ENCODE measurements at regions not wholly inside any gene's neighbourhood (a gene's known extent, or its start where the extent isn't known, plus 50 kb on each side); places are given as distances from the start of the nearest gene placed in this dataset.

GRCh38 chr5:8828596-8829322 is 717.1 kb downstream of the SEMA5A start:
- no peak overlapping the region for H2AFZ ChIP-seq (ENCODE audit: low read length)
- ChIA-PET POLR2A (no interaction called here), CTCF (ENCODE audit: unreplicated experiment) (no interaction called here)
- no peaks in the 10 kb centered on the region for H3K79me2 ChIP-seq (ENCODE audit: insufficient read depth, low read depth, low read length)
- TF ChIP-seq EZH2phosphoT487 (IDR thresholded peaks at IDR 0.05; ENCODE audit: borderline replicate concordance, low read depth, low read length), result no peak
- TF ChIP-seq, protein P1, sequence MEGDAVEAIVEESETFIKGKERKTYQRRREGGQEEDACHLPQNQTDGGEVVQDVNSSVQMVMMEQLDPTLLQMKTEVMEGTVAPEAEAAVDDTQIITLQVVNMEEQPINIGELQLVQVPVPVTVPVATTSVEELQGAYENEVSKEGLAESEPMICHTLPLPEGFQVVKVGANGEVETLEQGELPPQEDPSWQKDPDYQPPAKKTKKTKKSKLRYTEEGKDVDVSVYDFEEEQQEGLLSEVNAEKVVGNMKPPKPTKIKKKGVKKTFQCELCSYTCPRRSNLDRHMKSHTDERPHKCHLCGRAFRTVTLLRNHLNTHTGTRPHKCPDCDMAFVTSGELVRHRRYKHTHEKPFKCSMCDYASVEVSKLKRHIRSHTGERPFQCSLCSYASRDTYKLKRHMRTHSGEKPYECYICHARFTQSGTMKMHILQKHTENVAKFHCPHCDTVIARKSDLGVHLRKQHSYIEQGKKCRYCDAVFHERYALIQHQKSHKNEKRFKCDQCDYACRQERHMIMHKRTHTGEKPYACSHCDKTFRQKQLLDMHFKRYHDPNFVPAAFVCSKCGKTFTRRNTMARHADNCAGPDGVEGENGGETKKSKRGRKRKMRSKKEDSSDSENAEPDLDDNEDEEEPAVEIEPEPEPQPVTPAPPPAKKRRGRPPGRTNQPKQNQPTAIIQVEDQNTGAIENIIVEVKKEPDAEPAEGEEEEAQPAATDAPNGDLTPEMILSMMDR (conservative IDR thresholded peaks at IDR 0.05; ENCODE audit: low read length), result no peak
- no peak for DNase-seq (ENCODE audit: low spot score)
- no peaks in the 10 kb centered on the region for H3K4me1 ChIP-seq (ENCODE audit: insufficient read depth, low read length, poor library complexity, severe bottlenecking)
- no peaks in the 10 kb centered on the region for H3K36me3 ChIP-seq (ENCODE audit: insufficient read depth, low read length)
- BruUV-seq (replicated peaks), result no TSS peak
- no peaks in the 10 kb centered on the region for H3K9me2 ChIP-seq (ENCODE audit: insufficient read depth, low read length)
- H3K4me3 ChIP-seq (ENCODE audit: low read depth, low read length, poor library complexity, severe bottlenecking), result no peak overlapping the region
- H3K27ac ChIP-seq (ENCODE audit: low read depth, low read length, poor library complexity, severe bottlenecking), result no peak overlapping the region
- no peaks in the 10 kb centered on the region for H3K9me3 ChIP-seq (ENCODE audit: low read length)
- intact Hi-C loops (cut with micrococcal nuclease; ENCODE audit: unreplicated experiment), result no loop called here
- H4K20me1 ChIP-seq (ENCODE audit: insufficient read depth, low read length), result no peaks in the 10 kb centered on the region
- no peak overlapping the region for H3K4me2 ChIP-seq (ENCODE audit: low read length)

DNA sequence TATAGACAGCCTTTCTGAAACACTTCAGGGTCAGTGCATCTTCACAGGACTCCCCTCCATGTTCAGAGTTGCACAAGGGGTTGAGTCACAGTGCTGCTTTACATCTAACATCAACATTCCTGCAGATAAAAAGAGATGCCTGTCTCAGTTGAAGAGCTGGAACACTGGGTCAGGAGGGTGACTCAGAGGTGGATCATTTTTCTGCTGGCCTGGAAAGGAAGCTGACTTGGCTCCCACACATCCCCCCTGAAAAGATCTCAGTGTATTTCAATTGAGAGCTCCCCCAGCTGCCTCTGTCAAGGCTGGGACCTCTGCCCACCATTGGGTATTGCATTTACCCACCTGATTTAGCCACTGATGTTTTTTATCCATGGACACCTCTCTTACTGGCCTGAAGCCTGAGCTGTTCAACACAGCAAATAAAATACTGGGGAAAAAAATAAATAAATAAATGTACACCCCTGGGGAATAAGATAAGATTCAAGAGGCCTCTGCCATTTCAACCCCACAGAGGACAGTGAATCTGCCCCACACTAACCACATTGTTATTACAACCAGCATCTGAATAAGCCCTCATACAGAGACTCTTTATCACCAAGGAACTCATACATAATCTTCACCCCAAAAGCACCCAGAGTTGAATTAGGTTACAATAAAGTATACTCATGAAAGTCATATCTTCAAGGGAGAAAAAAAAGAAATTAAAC is 716.4 kb downstream of the SEMA5A start:
- no peak overlapping the region for H3K4me2 ChIP-seq (ENCODE audit: low read length)
- H3K9me2 ChIP-seq (ENCODE audit: insufficient read depth, low read length), result no peaks in the 10 kb centered on the region
- H3K4me3 ChIP-seq (ENCODE audit: low read depth, low read length, poor library complexity, severe bottlenecking), result no peak overlapping the region
- POLR2A ChIA-PET, result no interaction called here
- H4K20me1 ChIP-seq (ENCODE audit: insufficient read depth, low read length), result no peaks in the 10 kb centered on the region
- BruUV-seq (replicated peaks), result no TSS peak
- CTCF ChIA-PET (ENCODE audit: unreplicated experiment), result no interaction called here
- no peaks in the 10 kb centered on the region for H3K9me3 ChIP-seq (ENCODE audit: low read length)
- H3K36me3 ChIP-seq (ENCODE audit: insufficient read depth, low read length), result no peaks in the 10 kb centered on the region
- no peaks in the 10 kb centered on the region for H3K79me2 ChIP-seq (ENCODE audit: insufficient read depth, low read depth, low read length)
- intact Hi-C loops (cut with micrococcal nuclease; ENCODE audit: unreplicated experiment), result no loop called here
- no peak overlapping the region for H3K27ac ChIP-seq (ENCODE audit: low read depth, low read length, poor library complexity, severe bottlenecking)
- DNase-seq (ENCODE audit: low spot score), result no peak
- H2AFZ ChIP-seq (ENCODE audit: low read length), result no peak overlapping the region
- no peak for TF ChIP-seq EZH2phosphoT487 (IDR thresholded peaks at IDR 0.05; ENCODE audit: borderline replicate concordance, low read depth, low read length)
- TF ChIP-seq, protein P1 (conservative IDR thresholded peaks at IDR 0.05; ENCODE audit: low read length), result no peak
- no peaks in the 10 kb centered on the region for H3K4me1 ChIP-seq (ENCODE audit: insufficient read depth, low read length, poor library complexity, severe bottlenecking)

GRCh38 chr5:8831251-8831650 is 714.6 kb downstream of the SEMA5A start:
- no peaks in the 10 kb centered on the region for H3K36me3 ChIP-seq (ENCODE audit: insufficient read depth, low read length)
- no peak overlapping the region for H3K27ac ChIP-seq (ENCODE audit: low read depth, low read length, poor library complexity, severe bottlenecking)
- no peak for DNase-seq (ENCODE audit: low spot score)
- POLR2A ChIA-PET, result no interaction called here
- no peaks in the 10 kb centered on the region for H3K9me2 ChIP-seq (ENCODE audit: insufficient read depth, low read length)
- CTCF ChIA-PET (ENCODE audit: unreplicated experiment), result no interaction called here
- no peaks in the 10 kb centered on the region for H3K79me2 ChIP-seq (ENCODE audit: insufficient read depth, low read depth, low read length)
- no peaks in the 10 kb centered on the region for H3K9me3 ChIP-seq (ENCODE audit: low read length)
- no peak overlapping the region for H3K4me2 ChIP-seq (ENCODE audit: low read length)
- no peak overlapping the region for H2AFZ ChIP-seq (ENCODE audit: low read length)
- H3K4me1 ChIP-seq (ENCODE audit: insufficient read depth, low read length, poor library complexity, severe bottlenecking), result no peaks in the 10 kb centered on the region
- no peak overlapping the region for H3K4me3 ChIP-seq (ENCODE audit: low read depth, low read length, poor library complexity, severe bottlenecking)
- H4K20me1 ChIP-seq (ENCODE audit: insufficient read depth, low read length), result no peaks in the 10 kb centered on the region
- intact Hi-C loops (cut with micrococcal nuclease; ENCODE audit: unreplicated experiment), result no loop called here
- TF ChIP-seq EZH2phosphoT487 (IDR thresholded peaks at IDR 0.05; ENCODE audit: borderline replicate concordance, low read depth, low read length), result no peak
- TF ChIP-seq, protein P1 (conservative IDR thresholded peaks at IDR 0.05; ENCODE audit: low read length), result no peak
- no TSS peak for BruUV-seq (replicated peaks)
